ENCODE measurements at regions not wholly inside any gene's neighbourhood (a gene's known extent, or its start where the extent isn't known, plus 50 kb on each side); places are given as distances from the start of the nearest gene placed in this dataset.
A peak's percentile ranks its signal among the peaks of the same experiment; 100 is the strongest.

DNA sequence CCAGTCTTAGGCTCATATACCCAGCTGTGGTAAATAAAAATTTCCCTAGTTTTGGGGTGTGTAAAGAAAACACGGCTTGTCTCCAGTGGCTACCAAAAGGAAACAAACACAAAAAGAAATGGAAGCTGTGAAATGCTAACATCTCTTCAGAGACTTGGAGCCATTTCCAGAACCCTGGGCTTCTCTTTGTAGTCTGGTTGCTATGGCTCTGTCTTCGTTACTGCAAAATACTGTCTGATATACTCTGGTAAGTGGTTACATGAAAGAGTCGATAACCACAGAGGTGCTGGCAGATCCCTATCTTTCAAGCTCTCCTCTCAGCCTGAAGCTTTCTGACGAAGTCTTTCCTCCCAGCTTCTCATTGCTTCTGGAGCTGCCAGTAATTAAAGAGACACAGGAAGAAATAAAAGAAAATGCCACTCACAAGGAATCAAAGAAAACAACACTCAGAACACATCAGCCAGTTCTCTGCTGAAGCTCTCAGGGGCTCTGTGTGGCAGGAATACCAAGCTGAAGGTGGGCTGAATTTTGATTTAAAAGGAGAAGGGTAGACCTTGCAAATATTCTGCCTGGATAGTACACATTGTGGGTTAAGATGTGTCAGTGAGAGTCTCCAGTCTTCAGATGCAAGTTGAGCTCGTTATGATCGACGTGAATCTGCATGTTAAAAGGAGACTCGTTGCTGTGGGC is 107.6 kb upstream of the FAM9C start:
- peaks cover 0 to 10% of the 10 kb centered on the region in 2 donors for H3K4me1 ChIP-seq (ENCODE audit: control insufficient read depth in 2 of 2, insufficient read depth in 2 of 2, low read length in 2 of 2)
- peak overlapping the region in 1 of 2 donors; percentile 31 for H3K27ac ChIP-seq (ENCODE audit: low read depth in 1 of 2, low read length in 1 of 2)
- no peaks in the 10 kb centered on the region for H3K27me3 ChIP-seq (ENCODE audit: control insufficient read depth in 2 of 2, insufficient read depth in 1 of 2, low read length in 1 of 2)
- WGBS, result 45% methylated on average over 8 of the region's 8 CpGs
- DNase-seq (ENCODE audit: low read depth in 6 of 9, low spot score in 9 of 9), result peak in 7 of 9 donors; percentile 25 to 73 (median 39)
- no peaks in the 10 kb centered on the region for H3K36me3 ChIP-seq (ENCODE audit: control insufficient read depth in 2 of 2, insufficient read depth in 2 of 2, low read length in 1 of 2)
- peaks cover 0 to 13% of the 10 kb centered on the region in 2 donors for H3K9me3 ChIP-seq (ENCODE audit: control insufficient read depth in 2 of 2, insufficient read depth in 1 of 2, low read length in 1 of 2)
- no peak overlapping the region for H3K4me3 ChIP-seq (ENCODE audit: low read length in 2 of 2)

GRCh38 chrX:13149702-13150350 is 105.4 kb upstream of the FAM9C start:
- WGBS, result 97% methylated on average over 5 of the region's 5 CpGs
- Histone ChIP-seq H3K4me3 (ENCODE audit: low read length in 2 of 2) (no peak overlapping the region), H3K4me1 (ENCODE audit: control insufficient read depth in 2 of 2, insufficient read depth in 2 of 2, low read length in 2 of 2) (peaks cover 0 to 10% of the 10 kb centered on the region in 2 donors), H3K36me3 (ENCODE audit: control insufficient read depth in 2 of 2, insufficient read depth in 2 of 2, low read length in 1 of 2) (no peaks in the 10 kb centered on the region), H3K27me3 (ENCODE audit: control insufficient read depth in 2 of 2, insufficient read depth in 1 of 2, low read length in 1 of 2) (no peaks in the 10 kb centered on the region), H3K9me3 (ENCODE audit: control insufficient read depth in 2 of 2, insufficient read depth in 1 of 2, low read length in 1 of 2) (peaks cover 0 to 16% of the 10 kb centered on the region in 2 donors), H3K27ac (ENCODE audit: low read depth in 1 of 2, low read length in 1 of 2) (no peak overlapping the region)
- no peak for DNase-seq (ENCODE audit: low read depth in 6 of 9, low spot score in 9 of 9)

GRCh38 chrX:13147733-13148132 is 103.3 kb upstream of the FAM9C start:
- Histone ChIP-seq H3K27ac (ENCODE audit: low read depth in 1 of 2, low read length in 1 of 2) (no peak overlapping the region), H3K36me3 (ENCODE audit: control insufficient read depth in 2 of 2, insufficient read depth in 2 of 2, low read length in 1 of 2) (no peaks in the 10 kb centered on the region), H3K9me3 (ENCODE audit: control insufficient read depth in 2 of 2, insufficient read depth in 1 of 2, low read length in 1 of 2) (peaks cover 0 to 7% of the 10 kb centered on the region in 2 donors), H3K27me3 (ENCODE audit: control insufficient read depth in 2 of 2, insufficient read depth in 1 of 2, low read length in 1 of 2) (no peaks in the 10 kb centered on the region), H3K4me3 (ENCODE audit: low read length in 2 of 2) (no peak overlapping the region), H3K4me1 (ENCODE audit: control insufficient read depth in 2 of 2, insufficient read depth in 2 of 2, low read length in 2 of 2) (peaks cover 0 to 11% of the 10 kb centered on the region in 2 donors)
- no peak for DNase-seq (ENCODE audit: low read depth in 6 of 9, low spot score in 9 of 9)

DNA sequence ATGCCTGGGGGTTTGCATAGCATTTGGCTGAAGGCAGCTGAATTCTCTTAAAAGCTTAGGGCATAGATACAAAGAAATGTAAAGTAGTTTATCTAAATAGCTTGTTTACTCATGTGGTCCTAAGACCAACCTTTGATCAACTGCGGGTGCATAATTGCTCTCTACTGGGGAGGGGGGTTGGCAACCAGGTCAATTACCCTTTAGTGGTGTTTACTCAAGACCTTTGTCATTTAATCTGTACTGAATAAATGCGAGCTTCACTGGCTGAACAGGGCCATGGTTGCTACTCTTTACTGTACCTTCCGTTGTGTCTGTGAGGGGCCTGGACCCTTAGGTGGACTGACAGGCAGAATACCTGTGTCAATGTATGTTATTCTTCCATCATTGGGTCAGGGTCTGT is 102.7 kb upstream of the FAM9C start:
- H3K4me3 ChIP-seq (ENCODE audit: low read length in 2 of 2), result no peak overlapping the region
- peaks cover 0 to 3% of the 10 kb centered on the region in 2 donors for H3K9me3 ChIP-seq (ENCODE audit: control insufficient read depth in 2 of 2, insufficient read depth in 1 of 2, low read length in 1 of 2)
- no peak overlapping the region for H3K27ac ChIP-seq (ENCODE audit: low read depth in 1 of 2, low read length in 1 of 2)
- 97% methylated on average over 3 of the region's 3 CpGs for WGBS
- H3K36me3 ChIP-seq (ENCODE audit: control insufficient read depth in 2 of 2, insufficient read depth in 2 of 2, low read length in 1 of 2), result no peaks in the 10 kb centered on the region
- DNase-seq (ENCODE audit: low read depth in 6 of 9, low spot score in 9 of 9), result no peak
- H3K27me3 ChIP-seq (ENCODE audit: control insufficient read depth in 2 of 2, insufficient read depth in 1 of 2, low read length in 1 of 2), result no peaks in the 10 kb centered on the region
- peaks cover 0 to 5% of the 10 kb centered on the region in 2 donors for H3K4me1 ChIP-seq (ENCODE audit: control insufficient read depth in 2 of 2, insufficient read depth in 2 of 2, low read length in 2 of 2)

DNA sequence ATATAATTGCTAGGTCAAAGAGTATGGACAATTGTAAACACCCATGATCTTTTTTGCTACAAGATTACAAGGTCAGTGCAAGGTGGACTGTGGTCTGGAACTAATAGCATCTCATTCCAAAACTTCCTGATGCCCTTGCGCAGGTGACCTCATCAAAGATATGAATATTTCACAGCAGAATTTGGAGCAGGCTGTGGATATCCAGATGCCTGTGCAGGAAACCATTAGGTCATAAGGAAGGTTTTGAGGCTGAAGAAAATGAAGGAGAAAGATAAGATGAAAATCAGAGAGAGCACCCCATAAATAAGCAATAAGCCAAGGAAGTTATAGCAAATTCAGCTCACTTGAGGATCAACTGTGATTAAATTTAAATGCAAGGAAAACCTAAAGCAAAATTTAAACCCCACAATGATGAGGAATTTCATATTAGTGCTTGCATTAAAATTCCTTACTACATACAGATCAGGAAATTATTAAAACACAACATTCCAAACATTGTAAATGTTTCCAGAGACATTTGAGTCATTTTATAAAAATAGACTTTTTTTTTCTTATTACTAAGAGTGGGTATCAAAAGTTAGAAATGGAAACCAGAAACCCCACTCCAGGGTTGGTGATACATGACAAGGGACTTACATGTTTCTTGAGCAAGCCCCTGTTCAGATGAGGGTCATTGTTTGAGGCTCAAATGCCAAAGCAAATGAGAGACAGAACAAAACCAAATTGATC is 100.7 kb upstream of the FAM9C start:
- H3K27ac ChIP-seq (ENCODE audit: low read depth in 1 of 2, low read length in 1 of 2), result no peak overlapping the region
- H3K9me3 ChIP-seq (ENCODE audit: control insufficient read depth in 2 of 2, insufficient read depth in 1 of 2, low read length in 1 of 2), result peaks cover 0 to 6% of the 10 kb centered on the region in 2 donors
- WGBS, result 100% methylated on average over 1 of the region's 1 CpG
- H3K4me3 ChIP-seq (ENCODE audit: low read length in 2 of 2), result no peak overlapping the region
- DNase-seq (ENCODE audit: low read depth in 6 of 9, low spot score in 9 of 9), result no peak
- H3K27me3 ChIP-seq (ENCODE audit: control insufficient read depth in 2 of 2, insufficient read depth in 1 of 2, low read length in 1 of 2), result no peaks in the 10 kb centered on the region
- no peaks in the 10 kb centered on the region for H3K36me3 ChIP-seq (ENCODE audit: control insufficient read depth in 2 of 2, insufficient read depth in 2 of 2, low read length in 1 of 2)
- H3K4me1 ChIP-seq (ENCODE audit: control insufficient read depth in 2 of 2, insufficient read depth in 2 of 2, low read length in 2 of 2), result peaks cover 0 to 4% of the 10 kb centered on the region in 2 donors

DNA sequence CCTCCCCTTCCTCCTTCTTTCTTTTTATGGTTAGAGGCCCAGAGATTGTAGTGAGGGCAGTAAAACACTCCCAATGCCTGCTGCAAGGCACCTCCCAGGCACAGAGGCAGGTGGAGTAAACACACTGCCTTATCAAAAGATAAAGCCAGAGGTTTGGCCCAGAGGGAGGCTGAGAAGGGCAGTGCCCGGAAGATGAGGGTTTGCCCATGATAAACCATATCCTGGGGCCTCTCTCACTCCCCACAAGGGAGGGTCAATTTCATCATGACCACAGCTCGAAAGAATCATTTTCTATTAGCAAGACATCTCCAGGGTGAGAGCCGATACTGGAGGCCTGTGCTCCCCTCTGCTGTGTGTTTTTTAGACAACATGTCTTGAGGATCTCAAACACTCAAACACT is 98.5 kb upstream of the FAM9C start:
- H3K4me3 ChIP-seq (ENCODE audit: low read length in 2 of 2), result no peak overlapping the region
- 63% methylated on average over 3 of the region's 3 CpGs for WGBS
- no peak for DNase-seq (ENCODE audit: low read depth in 6 of 9, low spot score in 9 of 9)
- no peaks in the 10 kb centered on the region for H3K27me3 ChIP-seq (ENCODE audit: control insufficient read depth in 2 of 2, insufficient read depth in 1 of 2, low read length in 1 of 2)
- no peaks in the 10 kb centered on the region for H3K36me3 ChIP-seq (ENCODE audit: control insufficient read depth in 2 of 2, insufficient read depth in 2 of 2, low read length in 1 of 2)
- peaks cover 0 to 4% of the 10 kb centered on the region in 2 donors for H3K4me1 ChIP-seq (ENCODE audit: control insufficient read depth in 2 of 2, insufficient read depth in 2 of 2, low read length in 2 of 2)
- no peak overlapping the region for H3K27ac ChIP-seq (ENCODE audit: low read depth in 1 of 2, low read length in 1 of 2)
- peaks cover 0 to 22% of the 10 kb centered on the region in 2 donors for H3K9me3 ChIP-seq (ENCODE audit: control insufficient read depth in 2 of 2, insufficient read depth in 1 of 2, low read length in 1 of 2)

GRCh38 chrX:13140007-13140406 is 95.6 kb upstream of the FAM9C start:
- WGBS, result 54% methylated on average over 5 of the region's 5 CpGs
- Histone ChIP-seq H3K9me3 (ENCODE audit: control insufficient read depth in 2 of 2, insufficient read depth in 1 of 2, low read length in 1 of 2) (peaks cover 0 to 18% of the 10 kb centered on the region in 2 donors), H3K27ac (ENCODE audit: low read depth in 1 of 2, low read length in 1 of 2) (no peak overlapping the region), H3K4me3 (ENCODE audit: low read length in 2 of 2) (no peak overlapping the region), H3K4me1 (ENCODE audit: control insufficient read depth in 2 of 2, insufficient read depth in 2 of 2, low read length in 2 of 2) (peaks cover 0 to 4% of the 10 kb centered on the region in 2 donors), H3K36me3 (ENCODE audit: control insufficient read depth in 2 of 2, insufficient read depth in 2 of 2, low read length in 1 of 2) (no peaks in the 10 kb centered on the region), H3K27me3 (ENCODE audit: control insufficient read depth in 2 of 2, insufficient read depth in 1 of 2, low read length in 1 of 2) (no peaks in the 10 kb centered on the region)
- no peak for DNase-seq (ENCODE audit: low read depth in 6 of 9, low spot score in 9 of 9)

DNA sequence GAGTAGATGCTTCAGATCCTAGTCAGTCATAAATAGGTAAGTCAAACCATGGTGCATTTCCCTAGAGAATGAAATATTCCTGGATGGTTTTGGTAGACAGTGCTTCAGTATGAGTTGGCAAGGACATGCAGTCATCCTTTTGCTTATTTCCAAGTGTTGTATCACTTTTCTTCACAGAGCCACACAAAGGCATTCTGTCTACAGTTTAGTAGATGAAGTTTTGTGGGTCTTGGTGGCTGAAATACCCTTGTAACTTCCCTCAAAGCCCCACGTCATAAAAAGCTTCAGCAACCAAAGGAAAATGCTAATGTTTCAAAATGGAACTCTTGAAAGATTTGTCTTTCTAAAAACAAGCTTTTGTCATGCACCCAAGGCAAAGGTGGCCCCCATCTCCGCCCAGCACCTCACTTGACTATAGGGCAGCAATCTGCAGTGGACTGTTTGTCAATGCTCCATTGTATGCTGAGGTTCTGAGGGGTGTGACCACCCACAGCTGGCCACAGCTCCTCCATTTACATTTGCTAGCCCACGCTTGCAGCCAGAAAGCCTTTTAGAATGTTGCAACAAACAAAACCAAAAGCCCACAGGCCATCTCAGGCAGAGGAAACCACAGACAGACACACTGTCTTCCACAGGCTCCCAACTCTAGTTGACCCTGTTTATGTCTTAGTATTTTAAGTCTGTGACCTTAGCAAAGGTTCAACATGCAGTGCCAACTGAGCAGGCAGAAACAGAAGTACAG is 87.1 kb upstream of the FAM9C start:
- H3K27me3 ChIP-seq (ENCODE audit: control insufficient read depth in 2 of 2, insufficient read depth in 1 of 2, low read length in 1 of 2), result no peaks in the 10 kb centered on the region
- peaks cover 2 to 5% of the 10 kb centered on the region in 2 donors for H3K4me1 ChIP-seq (ENCODE audit: control insufficient read depth in 2 of 2, insufficient read depth in 2 of 2, low read length in 2 of 2)
- no peaks in the 10 kb centered on the region for H3K9me3 ChIP-seq (ENCODE audit: control insufficient read depth in 2 of 2, insufficient read depth in 1 of 2, low read length in 1 of 2)
- H3K27ac ChIP-seq (ENCODE audit: low read depth in 1 of 2, low read length in 1 of 2), result no peak overlapping the region
- peak in 1 of 9 donors; percentile 35 for DNase-seq (ENCODE audit: low read depth in 6 of 9, low spot score in 9 of 9)
- 64% methylated on average over 3 of the region's 3 CpGs for WGBS
- no peak overlapping the region for H3K4me3 ChIP-seq (ENCODE audit: low read length in 2 of 2)
- H3K36me3 ChIP-seq (ENCODE audit: control insufficient read depth in 2 of 2, insufficient read depth in 2 of 2, low read length in 1 of 2), result no peaks in the 10 kb centered on the region

Measured in thymus (tissue), 11 donors.